Endothelial cell of umbilical vein (primary cell): ENCODE measurements at regions not wholly inside any gene's neighbourhood (a gene's known extent, or its start where the extent isn't known, plus 50 kb on each side); places are given as distances from the start of the nearest gene placed in this dataset.
"Not testable (repeated sequence)": the region's sequence is repeated elsewhere in the genome, so short reads cannot be mapped to it uniquely, and the experiment has no call there.

ENCODE experiments used
- POLR2A ChIP-seq: IDR thresholded peaks from 2 replicates; pipeline ENCODE4 v1.6.1; 2012; ENCODE audit warnings: low read depth, mild to moderate bottlenecking, control low read depth, low read length
- TF ChIP-seq, protein P1 (sequence below), 2 donors: IDR thresholded peaks; 1 replicate in 1 of 2; 2 replicates in 1 of 2; pipeline ENCODE4 v1.5.1; 2011; ENCODE audit warnings: low read length in 2 of 2, mild to moderate bottlenecking in 2 of 2, moderate library complexity in 2 of 2, control low read depth in 1 of 2, inconsistent platforms in 1 of 2, low read depth in 1 of 2; ENCODE audit not compliant: insufficient read depth in 1 of 2; ENCODE audit errors: extremely low read depth in 1 of 2

DNA sequence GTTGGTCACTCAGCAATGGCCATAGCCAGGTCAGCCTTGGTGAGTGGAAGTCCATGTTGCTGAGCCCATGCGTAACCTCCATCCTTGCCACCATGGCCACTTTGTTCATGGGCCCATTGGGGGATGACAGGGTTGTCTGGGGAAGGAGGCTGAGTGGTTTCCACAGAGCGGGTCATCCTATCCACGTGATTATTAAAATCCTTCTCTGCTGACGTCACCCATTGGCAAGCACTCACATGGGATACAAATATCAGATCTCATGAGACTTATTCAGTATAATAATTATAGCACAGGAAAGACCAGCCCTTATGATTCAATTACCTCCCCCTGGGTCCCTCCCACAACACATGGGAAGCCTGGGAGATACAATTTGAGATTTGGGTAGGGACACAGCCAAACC lies 534.8 kb downstream of the DIPK2A start:
- TF ChIP-seq, protein P1, sequence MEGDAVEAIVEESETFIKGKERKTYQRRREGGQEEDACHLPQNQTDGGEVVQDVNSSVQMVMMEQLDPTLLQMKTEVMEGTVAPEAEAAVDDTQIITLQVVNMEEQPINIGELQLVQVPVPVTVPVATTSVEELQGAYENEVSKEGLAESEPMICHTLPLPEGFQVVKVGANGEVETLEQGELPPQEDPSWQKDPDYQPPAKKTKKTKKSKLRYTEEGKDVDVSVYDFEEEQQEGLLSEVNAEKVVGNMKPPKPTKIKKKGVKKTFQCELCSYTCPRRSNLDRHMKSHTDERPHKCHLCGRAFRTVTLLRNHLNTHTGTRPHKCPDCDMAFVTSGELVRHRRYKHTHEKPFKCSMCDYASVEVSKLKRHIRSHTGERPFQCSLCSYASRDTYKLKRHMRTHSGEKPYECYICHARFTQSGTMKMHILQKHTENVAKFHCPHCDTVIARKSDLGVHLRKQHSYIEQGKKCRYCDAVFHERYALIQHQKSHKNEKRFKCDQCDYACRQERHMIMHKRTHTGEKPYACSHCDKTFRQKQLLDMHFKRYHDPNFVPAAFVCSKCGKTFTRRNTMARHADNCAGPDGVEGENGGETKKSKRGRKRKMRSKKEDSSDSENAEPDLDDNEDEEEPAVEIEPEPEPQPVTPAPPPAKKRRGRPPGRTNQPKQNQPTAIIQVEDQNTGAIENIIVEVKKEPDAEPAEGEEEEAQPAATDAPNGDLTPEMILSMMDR (IDR thresholded peaks at IDR 0.05; ENCODE audit: extremely low read depth in 1 of 2, insufficient read depth in 1 of 2, low read depth in 1 of 2, low read length in 2 of 2), result not testable (repeated sequence)
- not testable (repeated sequence) for TF ChIP-seq POLR2A
